RWPE1 (cell line): ENCODE measurements at regions not wholly inside any gene's neighbourhood (a gene's known extent, or its start where the extent isn't known, plus 50 kb on each side); places are given as distances from the start of the nearest gene placed in this dataset.

ENCODE experiments used
- CTCF ChIA-PET: fragments of 350-600 bp; sonication (Branson Sonifier 250); formaldehyde crosslinking; extraction: SDS; loops from one replicate; lab custom pipeline; 2021; lab: Yijun Ruan, JAX
- POLR2A ChIA-PET: fragments of 400-600 bp; formaldehyde crosslinking; extraction: SDS; loops from one replicate; lab custom pipeline; 2020; ENCODE audit warnings: antibody characterized with exemption; ENCODE audit not compliant: low non-redundant PET; lab: Yijun Ruan, JAX
- DNase-seq: peaks from one replicate; pipeline ENCODE4 v3.0.0; 2012; ENCODE audit warnings: low spot score
- H3K27ac ChIP-seq: fragments of 450-650 bp; 2 replicates; pipeline ENCODE4 v1.5.1; 2017
- TF ChIP-seq, protein P1 (sequence below): fragments of 450-650 bp; conservative IDR thresholded peaks from 2 replicates; pipeline ENCODE4 v1.5.1; 2017; ENCODE audit warnings: low read depth, mild to moderate bottlenecking

DNA sequence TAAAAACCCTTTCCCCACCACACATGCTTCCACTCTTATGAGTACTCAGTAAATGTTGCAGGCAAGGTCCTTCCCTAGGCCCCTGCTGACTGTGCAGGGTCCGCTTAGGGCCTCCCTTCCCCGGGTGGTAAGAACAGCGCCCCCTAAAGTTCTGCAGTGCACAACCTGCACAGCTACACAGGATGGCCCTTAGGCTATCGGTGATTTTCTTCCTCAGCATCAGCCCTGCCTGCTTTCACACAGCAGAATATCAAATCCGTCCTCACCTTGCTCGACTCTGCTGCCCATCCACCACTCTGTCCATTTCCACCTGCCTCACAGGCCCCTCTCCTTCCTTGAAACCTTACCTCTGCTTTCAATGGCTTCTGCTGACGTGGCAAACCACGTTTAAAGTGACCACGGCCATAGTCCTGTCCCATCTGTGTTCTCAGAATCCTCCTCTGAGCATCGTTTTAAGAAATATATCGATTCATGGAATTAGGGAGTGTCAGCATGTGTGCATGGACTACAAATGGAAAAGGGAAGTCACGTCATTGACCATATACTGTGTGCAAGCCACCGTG is 51.4 kb upstream of the TMEM132E start:
- CTCF ChIA-PET: interaction anchor here (0.6 kb wide), 1 partner anchor 70 kb away, joined by 3 read pairs; no protein-coding TSS in a partner anchor
- DNase-seq: no peak

DNA sequence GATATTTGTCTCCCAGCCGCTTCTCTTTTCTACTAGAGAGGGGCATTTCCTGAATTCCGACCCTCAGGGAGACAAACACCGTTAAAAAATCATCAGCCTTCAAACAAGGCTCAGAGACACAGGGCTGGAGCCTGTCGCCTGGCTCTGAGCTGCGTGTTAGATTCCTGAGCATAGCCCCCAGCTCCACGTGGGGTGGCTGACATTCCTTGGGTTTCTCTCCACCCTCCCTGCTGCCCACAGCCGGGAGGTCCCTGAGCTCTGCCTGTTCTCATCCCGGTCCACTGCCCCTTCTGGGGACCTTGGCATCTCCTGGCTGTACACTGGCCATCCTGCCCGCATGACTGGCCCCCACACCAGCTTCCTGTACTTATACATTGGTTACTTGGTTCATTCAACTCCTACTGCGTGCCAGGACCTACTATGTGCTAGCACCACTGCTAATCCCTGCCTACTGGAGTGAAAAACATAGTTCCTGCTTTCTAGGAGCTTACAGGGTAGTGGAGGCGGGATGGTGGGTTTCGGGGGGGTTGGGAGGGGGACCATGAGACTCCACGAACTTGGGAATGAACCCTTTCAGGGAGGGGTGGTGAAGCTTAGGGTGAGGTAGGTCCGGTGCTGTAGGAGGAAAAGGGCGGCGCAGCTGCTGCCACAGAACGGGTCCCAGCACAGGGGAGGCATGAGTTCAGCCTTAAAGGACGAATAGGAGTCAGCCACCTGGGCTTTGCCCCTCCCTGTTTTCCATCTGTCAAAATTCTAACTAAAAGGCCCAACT is 52.1 kb upstream of the TMEM132E start:
- H3K27ac ChIP-seq: no peak overlapping the region
- TF ChIP-seq, protein P1, sequence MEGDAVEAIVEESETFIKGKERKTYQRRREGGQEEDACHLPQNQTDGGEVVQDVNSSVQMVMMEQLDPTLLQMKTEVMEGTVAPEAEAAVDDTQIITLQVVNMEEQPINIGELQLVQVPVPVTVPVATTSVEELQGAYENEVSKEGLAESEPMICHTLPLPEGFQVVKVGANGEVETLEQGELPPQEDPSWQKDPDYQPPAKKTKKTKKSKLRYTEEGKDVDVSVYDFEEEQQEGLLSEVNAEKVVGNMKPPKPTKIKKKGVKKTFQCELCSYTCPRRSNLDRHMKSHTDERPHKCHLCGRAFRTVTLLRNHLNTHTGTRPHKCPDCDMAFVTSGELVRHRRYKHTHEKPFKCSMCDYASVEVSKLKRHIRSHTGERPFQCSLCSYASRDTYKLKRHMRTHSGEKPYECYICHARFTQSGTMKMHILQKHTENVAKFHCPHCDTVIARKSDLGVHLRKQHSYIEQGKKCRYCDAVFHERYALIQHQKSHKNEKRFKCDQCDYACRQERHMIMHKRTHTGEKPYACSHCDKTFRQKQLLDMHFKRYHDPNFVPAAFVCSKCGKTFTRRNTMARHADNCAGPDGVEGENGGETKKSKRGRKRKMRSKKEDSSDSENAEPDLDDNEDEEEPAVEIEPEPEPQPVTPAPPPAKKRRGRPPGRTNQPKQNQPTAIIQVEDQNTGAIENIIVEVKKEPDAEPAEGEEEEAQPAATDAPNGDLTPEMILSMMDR: no peak
- DNase-seq: no peak
- POLR2A ChIA-PET: interaction anchor here (0.5 kb wide), 1 partner anchor 433 kb away, joined by 3 read pairs; no protein-coding TSS in a partner anchor
- CTCF ChIA-PET: interaction anchor here (0.6 kb wide), 1 partner anchor 1343 kb away, joined by 3 read pairs; no protein-coding TSS in a partner anchor

More for the DNA sequence above, 51.4 kb upstream of the TMEM132E start:
- POLR2A ChIA-PET: no interaction called here
- TF ChIP-seq, protein P1: no peak
- no peak overlapping the region for H3K27ac ChIP-seq

GRCh38 chr17:34525651-34526050 is 53.7 kb upstream of the TMEM132E start:
- H3K27ac ChIP-seq: no peak overlapping the region
- DNase-seq: no peak
- POLR2A ChIA-PET: no interaction called here
- CTCF ChIA-PET: no interaction called here
- TF ChIP-seq, protein P1: no peak

GRCh38 chr17:34521955-34522354 is 57.4 kb upstream of the TMEM132E start:
- H3K27ac ChIP-seq: no peak overlapping the region
- ChIA-PET CTCF (no interaction called here), POLR2A (no interaction called here)
- no peak for DNase-seq
- TF ChIP-seq, protein P1: no peak

- ChIA-PET POLR2A (no interaction called here), CTCF (interaction anchor here (0.6 to 1.2 kb wide), 2 partner anchors 93 to 1114 kb away, joined by 3 read pairs; no protein-coding TSS in a partner anchor)
- TF ChIP-seq, protein P1: no peak
- H3K27ac ChIP-seq: no peak overlapping the region
- no peak for DNase-seq
Observed at GRCh38 chr17:34519282-34519681, 60.1 kb upstream of the TMEM132E start.

DNA sequence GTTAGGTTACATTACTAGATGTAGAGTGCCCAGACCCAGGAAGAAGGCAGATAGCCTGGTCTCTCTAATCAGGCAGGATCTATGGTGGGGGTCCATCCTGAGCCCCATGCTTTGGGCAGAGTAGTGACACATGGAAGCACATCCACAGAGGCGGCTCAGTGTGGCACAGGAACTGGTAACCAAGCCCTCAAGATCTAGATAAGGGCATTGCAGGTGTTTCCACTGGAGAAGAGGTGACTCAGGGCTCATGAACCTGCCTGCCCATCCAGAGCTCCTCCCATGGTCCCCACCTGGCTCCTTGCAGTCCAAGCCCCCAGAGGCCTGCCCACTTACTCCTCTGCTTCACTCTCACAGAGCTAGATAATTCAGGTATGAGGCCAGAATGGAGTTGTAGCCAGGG is 62.0 kb upstream of the TMEM132E start:
- DNase-seq: no peak
- TF ChIP-seq, protein P1: no peak
- POLR2A ChIA-PET: no interaction called here
- CTCF ChIA-PET: interaction anchor here (0.7 kb wide), 1 partner anchor 309 kb away, joined by 3 read pairs; no protein-coding TSS in a partner anchor
- no peak overlapping the region for H3K27ac ChIP-seq
